HFFc6 (cell line): ENCODE measurements at regions not wholly inside any gene's neighbourhood (a gene's known extent, or its start where the extent isn't known, plus 50 kb on each side); places are given as distances from the start of the nearest gene placed in this dataset.

Experiments used
- DNase-seq: peaks from one replicate; pipeline ENCODE4 v3.0.0-alpha.2; 2018
- H3K27ac Mint-ChIP-seq: 2 replicates; pipeline ENCODE4 v1.8.0; 2020; ENCODE audit warnings: mild to moderate bottlenecking, mixed read lengths
- H3K27me3 Mint-ChIP-seq: 2 replicates; pipeline ENCODE4 v1.8.0; 2021; ENCODE audit warnings: mild to moderate bottlenecking, moderate library complexity, mixed read lengths; ENCODE audit not compliant: insufficient read depth
- H3K36me3 Mint-ChIP-seq: 2 replicates; pipeline ENCODE4 v1.8.0; 2021; ENCODE audit warnings: low read depth, mixed read lengths
- H3K4me1 Mint-ChIP-seq: 2 replicates; pipeline ENCODE4 v1.8.0; 2020; ENCODE audit warnings: low read depth, mixed read lengths
- H3K4me3 Mint-ChIP-seq: 2 replicates; pipeline ENCODE4 v1.8.0; 2020; ENCODE audit warnings: mild to moderate bottlenecking, moderate library complexity, mixed read lengths
- H3K9me3 Mint-ChIP-seq: 2 replicates; pipeline ENCODE4 v1.8.0; 2020; ENCODE audit warnings: mild to moderate bottlenecking, mixed read lengths
- TF ChIP-seq, protein P1 (sequence below): fragments of 200-600 bp; sonication (generic); IDR thresholded peaks from 2 replicates; pipeline ENCODE4 v1.5.0; 2021; ENCODE audit warnings: antibody characterized with exemption, mild to moderate bottlenecking

DNA sequence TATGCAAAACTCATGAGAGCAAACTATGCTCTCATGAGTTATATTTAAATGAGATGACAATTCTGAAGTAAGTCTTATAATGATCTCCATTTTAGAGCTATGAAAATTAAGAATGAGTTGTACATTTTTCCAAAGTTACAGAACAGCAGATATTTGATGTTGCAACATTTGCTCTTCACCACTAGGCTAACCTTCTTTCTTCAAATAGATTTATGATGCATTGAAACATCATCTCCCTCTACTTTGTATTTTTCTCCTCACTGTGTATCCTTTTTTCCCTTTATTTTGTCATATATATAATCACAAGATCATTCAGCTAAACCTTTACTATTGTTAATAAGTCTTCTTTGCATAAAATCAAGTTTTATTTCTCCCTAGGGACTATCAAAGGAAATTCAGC lies 497.7 kb upstream of the TYRP1 start:
- Mint-ChIP-seq H3K4me1 (no peaks in the 10 kb centered on the region), H3K27me3 (no peaks in the 10 kb centered on the region), H3K27ac (no peak overlapping the region), H3K4me3 (no peak overlapping the region), H3K36me3 (no peaks in the 10 kb centered on the region), H3K9me3 (peaks cover 16% of the 10 kb centered on the region)
- TF ChIP-seq, protein P1, sequence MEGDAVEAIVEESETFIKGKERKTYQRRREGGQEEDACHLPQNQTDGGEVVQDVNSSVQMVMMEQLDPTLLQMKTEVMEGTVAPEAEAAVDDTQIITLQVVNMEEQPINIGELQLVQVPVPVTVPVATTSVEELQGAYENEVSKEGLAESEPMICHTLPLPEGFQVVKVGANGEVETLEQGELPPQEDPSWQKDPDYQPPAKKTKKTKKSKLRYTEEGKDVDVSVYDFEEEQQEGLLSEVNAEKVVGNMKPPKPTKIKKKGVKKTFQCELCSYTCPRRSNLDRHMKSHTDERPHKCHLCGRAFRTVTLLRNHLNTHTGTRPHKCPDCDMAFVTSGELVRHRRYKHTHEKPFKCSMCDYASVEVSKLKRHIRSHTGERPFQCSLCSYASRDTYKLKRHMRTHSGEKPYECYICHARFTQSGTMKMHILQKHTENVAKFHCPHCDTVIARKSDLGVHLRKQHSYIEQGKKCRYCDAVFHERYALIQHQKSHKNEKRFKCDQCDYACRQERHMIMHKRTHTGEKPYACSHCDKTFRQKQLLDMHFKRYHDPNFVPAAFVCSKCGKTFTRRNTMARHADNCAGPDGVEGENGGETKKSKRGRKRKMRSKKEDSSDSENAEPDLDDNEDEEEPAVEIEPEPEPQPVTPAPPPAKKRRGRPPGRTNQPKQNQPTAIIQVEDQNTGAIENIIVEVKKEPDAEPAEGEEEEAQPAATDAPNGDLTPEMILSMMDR = no peak
- DNase-seq = no peak

GRCh38 chr9:12204512-12204911 lies 488.7 kb upstream of the TYRP1 start:
- Mint-ChIP-seq H3K4me3 (no peak overlapping the region), H3K36me3 (no peaks in the 10 kb centered on the region), H3K9me3 (peaks cover 19% of the 10 kb centered on the region), H3K4me1 (no peaks in the 10 kb centered on the region), H3K27ac (no peak overlapping the region), H3K27me3 (no peaks in the 10 kb centered on the region)
- DNase-seq = no peak
- TF ChIP-seq, protein P1 = no peak

DNA sequence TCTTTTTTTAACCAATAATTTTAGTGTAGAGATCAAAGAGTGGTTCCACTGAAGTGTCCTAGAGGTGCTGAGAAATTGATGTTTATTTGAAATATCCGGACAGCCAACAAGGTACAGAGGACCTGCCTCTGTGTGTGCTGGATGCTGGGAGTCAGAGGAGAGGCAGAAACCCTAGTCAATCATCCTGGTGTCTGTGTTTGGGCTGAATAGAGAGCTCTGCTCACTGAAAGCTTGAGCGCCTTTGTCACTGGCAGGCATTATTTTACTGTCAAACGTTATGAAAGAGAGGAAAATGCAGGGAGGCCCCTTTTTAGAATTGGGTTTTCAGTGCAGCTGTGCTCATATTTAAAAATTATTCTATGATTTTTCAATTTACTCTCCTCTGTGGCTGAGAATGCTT lies 480.3 kb upstream of the TYRP1 start:
- Mint-ChIP-seq H3K27me3 (no peaks in the 10 kb centered on the region), H3K36me3 (no peaks in the 10 kb centered on the region; the same call in 1 of the 2 replicates), H3K9me3 (peaks cover 56% of the 10 kb centered on the region), H3K4me1 (no peaks in the 10 kb centered on the region), H3K27ac (no peak overlapping the region), H3K4me3 (no peak overlapping the region)
- DNase-seq = no peak
- TF ChIP-seq, protein P1 = no peak

DNA sequence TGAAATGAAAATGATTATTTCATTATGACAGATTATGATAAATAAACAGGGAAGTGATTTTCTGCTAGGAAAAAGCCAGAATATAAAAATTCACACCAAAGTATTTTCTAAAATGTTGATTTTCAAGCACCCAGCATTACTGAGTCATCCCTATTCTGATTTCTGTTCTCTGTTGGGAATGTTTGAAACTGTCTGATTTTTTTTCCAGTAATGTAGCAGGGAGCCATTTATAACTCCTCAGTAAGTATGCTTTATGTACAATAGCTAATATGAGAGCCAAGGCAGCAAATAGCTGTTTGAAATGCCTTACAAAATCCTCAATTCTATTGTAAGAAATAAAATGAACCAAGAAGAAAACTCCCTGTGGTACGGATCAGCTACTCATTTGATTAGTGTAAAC lies 471.7 kb upstream of the TYRP1 start:
- Mint-ChIP-seq H3K27ac (no peak overlapping the region), H3K36me3 (no peaks in the 10 kb centered on the region), H3K4me1 (no peaks in the 10 kb centered on the region), H3K9me3 (peaks cover 26% of the 10 kb centered on the region), H3K27me3 (no peaks in the 10 kb centered on the region), H3K4me3 (no peak overlapping the region)
- DNase-seq = no peak
- TF ChIP-seq, protein P1 = no peak

- Mint-ChIP-seq H3K27me3 (no peaks in the 10 kb centered on the region), H3K36me3 (no peaks in the 10 kb centered on the region), H3K27ac (no peak overlapping the region), H3K4me3 (no peak overlapping the region), H3K9me3 (peaks cover 29% of the 10 kb centered on the region), H3K4me1 (no peaks in the 10 kb centered on the region)
- DNase-seq = no peak
- TF ChIP-seq, protein P1 = no peak
Observed at GRCh38 chr9:12224449-12224848, 468.7 kb upstream of the TYRP1 start.

- Mint-ChIP-seq H3K27me3 (no peaks in the 10 kb centered on the region), H3K9me3 (peaks cover 44% of the 10 kb centered on the region), H3K27ac (no peak overlapping the region), H3K4me3 (no peak overlapping the region), H3K4me1 (no peaks in the 10 kb centered on the region), H3K36me3 (no peaks in the 10 kb centered on the region; the same call in 1 of the 2 replicates)
- no peak for DNase-seq
- TF ChIP-seq, protein P1 = no peak
Observed at GRCh38 chr9:12230708-12231107, 462.5 kb upstream of the TYRP1 start.
